ENCODE measurements at regions not wholly inside any gene's neighbourhood (a gene's known extent, or its start where the extent isn't known, plus 50 kb on each side); places are given as distances from the start of the nearest gene placed in this dataset.

GRCh38 chr10:36721871-36722270 is 403.5 kb upstream of the ANKRD30A start:
- no peak overlapping the region for H3K18ac ChIP-seq (ENCODE audit: extremely low read depth, low read length)
- H3K27ac ChIP-seq (ENCODE audit: low read depth, low read length), result no peak overlapping the region
- POLR2A ChIA-PET (ENCODE audit: partially characterized antibody), result no interaction called here
- CTCF ChIA-PET (ENCODE audit: partially characterized antibody), result interaction anchor here (0.7 kb wide), 1 partner anchor 1063 kb away, joined by 3 read pairs; no protein-coding TSS in a partner anchor
- no peak overlapping the region for H3K23ac ChIP-seq (ENCODE audit: insufficient read length)
- H3K4me3 ChIP-seq (ENCODE audit: extremely low read depth in 1 of 4, insufficient read depth in 2 of 4, low read depth in 3 of 4, low read length in 4 of 4), result no peak overlapping the region
- peaks cover 0 to 4% (median 0%) of the 10 kb centered on the region in 4 experiments; a peak in 3 of 7 replicates for H3K4me1 ChIP-seq (replicated peaks in 1 of 4; ENCODE audit: control insufficient read depth in 3 of 4, insufficient read depth in 4 of 4, low read length in 3 of 4)
- H2BK20ac ChIP-seq (ENCODE audit: low read length), result no peak overlapping the region
- no peak overlapping the region for H2BK12ac ChIP-seq (ENCODE audit: low read depth, low read length)
- H3K79me2 ChIP-seq (ENCODE audit: control insufficient read depth in 1 of 2, insufficient read depth in 2 of 2, low read length in 2 of 2), result no peaks in the 10 kb centered on the region
- 81% methylated on average over 2 of the region's 2 CpGs; no CpG with 5 or more reads in 1 of the 2 experiments for WGBS, 2 experiments (ENCODE audit: extremely low coverage in 1 of 2, insufficient coverage in 1 of 2, insufficient read length in 1 of 2, insufficient replicate concordance in 2 of 2, low coverage in 1 of 2, low lambda C conversion rate in 2 of 2, missing lambda C conversion rate in 1 of 2)
- no peak overlapping the region for H3K4me2 ChIP-seq (ENCODE audit: insufficient read depth in 1 of 2, low read depth in 2 of 2, low read length in 2 of 2)
- H3K36me3 ChIP-seq (ENCODE audit: control insufficient read depth in 2 of 4, insufficient read depth in 4 of 4, low read length in 3 of 4), result no peaks in the 10 kb centered on the region
- no peak overlapping the region for H3K14ac ChIP-seq (ENCODE audit: insufficient read length)
- no peaks in the 10 kb centered on the region for H3K9me3 ChIP-seq (ENCODE audit: insufficient read depth in 2 of 2, low read depth in 1 of 2, low read length in 1 of 2)
- H2BK5ac ChIP-seq (ENCODE audit: low read depth, low read length), result no peak overlapping the region
- no peak overlapping the region for H2AK5ac ChIP-seq (ENCODE audit: low read depth, low read length)
- H3K79me1 ChIP-seq (ENCODE audit: low read depth, low read length), result no peaks in the 10 kb centered on the region
- H2BK15ac ChIP-seq (ENCODE audit: low read length), result no peak overlapping the region
- no peak overlapping the region for H4K5ac ChIP-seq (ENCODE audit: insufficient read length, low read depth, low read length)
- H4K91ac ChIP-seq (replicated peaks; ENCODE audit: insufficient read length, low read length), result no peak overlapping the region
- H3K27me3 ChIP-seq (replicated peaks in 1 of 4; ENCODE audit: control insufficient read depth in 3 of 4, extremely low read depth in 1 of 4, insufficient read depth in 3 of 4, low read length in 3 of 4), result no peaks in the 10 kb centered on the region
- DNase-seq (ENCODE audit: low read depth in 1 of 2, low spot score in 2 of 2) (no peak), FAIRE-seq (no peak)
- H4K20me1 ChIP-seq (replicated peaks in 1 of 2; ENCODE audit: control insufficient read depth in 1 of 2, insufficient read depth in 2 of 2, low read length in 2 of 2), result no peaks in the 10 kb centered on the region
- no peaks in the 10 kb centered on the region for H3K23me2 ChIP-seq (ENCODE audit: low read depth, low read length)
- no peak overlapping the region for H2BK120ac ChIP-seq (replicated peaks; ENCODE audit: low read depth, low read length)
- no peak overlapping the region for H3K9ac ChIP-seq (replicated peaks in 1 of 4; ENCODE audit: extremely low read depth in 1 of 4, low read depth in 3 of 4, low read length in 3 of 4)
- H3K4ac ChIP-seq (replicated peaks; ENCODE audit: insufficient read length, low read depth, low read length), result no peak overlapping the region
- H3K56ac ChIP-seq (replicated peaks; ENCODE audit: insufficient read length, low read depth, low read length), result no peak overlapping the region
- H4K8ac ChIP-seq (ENCODE audit: extremely low read depth, insufficient read depth, low read length), result no peak overlapping the region
- peak overlapping the region; percentile 81 for H2AFZ ChIP-seq (ENCODE audit: low read length)
- TF ChIP-seq MAFK (IDR thresholded peaks at IDR 0.05; ENCODE audit: low read depth, low read length) (no peak), JUND (IDR thresholded peaks at IDR 0.05; ENCODE audit: low read length) (no peak), SIX5 (IDR thresholded peaks at IDR 0.05; ENCODE audit: low read depth, low read length) (no peak), SRF (IDR thresholded peaks at IDR 0.05; ENCODE audit: low read depth, low read length) (no peak), CBX8 (IDR thresholded peaks at IDR 0.05; ENCODE audit: borderline replicate concordance, low read depth, low read length) (no peak), ATF2 (IDR thresholded peaks at IDR 0.05; ENCODE audit: low read length) (no peak), YY1 (IDR thresholded peaks at IDR 0.05; ENCODE audit: low read depth, low read length) (no peak), E2F6 (IDR thresholded peaks at IDR 0.05) (no peak), RFX5 (IDR thresholded peaks at IDR 0.05; ENCODE audit: borderline replicate concordance, low read depth, low read length) (no peak), FOSL1 (IDR thresholded peaks at IDR 0.05; ENCODE audit: insufficient read depth, low read depth, low read length) (no peak)
